NCI-H1694 (cell line): ENCODE measurements at regions not wholly inside any gene's neighbourhood (a gene's known extent, or its start where the extent isn't known, plus 50 kb on each side); places are given as distances from the start of the nearest gene placed in this dataset.

ENCODE experiments used
- DNase-seq: peaks from one replicate; lab custom pipeline; 2025; lab: John Stamatoyannopoulos, UW

DNA sequence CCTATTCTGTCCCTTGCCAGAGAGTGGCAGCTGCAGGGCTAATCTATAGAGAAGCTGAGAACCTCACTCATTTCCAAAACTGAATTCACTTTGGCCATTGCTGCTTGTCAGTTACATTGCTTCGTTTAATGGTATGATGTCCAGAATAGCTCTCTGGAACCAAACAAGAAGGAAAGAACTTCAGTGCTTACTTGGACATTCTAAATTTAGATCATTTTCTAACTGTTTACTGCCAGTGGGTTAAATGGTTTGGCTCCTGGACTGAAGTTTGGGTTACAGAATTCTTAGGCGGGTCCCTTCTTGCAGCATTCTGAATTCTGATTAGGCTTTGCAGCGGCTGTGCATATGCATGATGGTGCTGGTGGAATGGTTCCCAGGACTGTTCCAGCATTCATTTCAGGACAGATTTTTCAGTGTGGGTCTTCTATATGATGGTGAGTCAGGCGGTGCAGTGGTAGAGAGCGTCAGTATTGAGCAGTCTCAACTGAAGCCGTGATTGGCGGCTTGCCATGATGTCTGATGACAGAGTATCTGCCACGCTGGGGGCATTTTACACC is 148.7 kb downstream of the DYRK2 start:
- no peak for DNase-seq

- no peak for DNase-seq
Measured at GRCh38 chr12:67797753-67798152, 149.2 kb downstream of the DYRK2 start.

- DNase-seq, result no peak
Measured at GRCh38 chr12:67798768-67799167, 150.2 kb downstream of the DYRK2 start.

DNA sequence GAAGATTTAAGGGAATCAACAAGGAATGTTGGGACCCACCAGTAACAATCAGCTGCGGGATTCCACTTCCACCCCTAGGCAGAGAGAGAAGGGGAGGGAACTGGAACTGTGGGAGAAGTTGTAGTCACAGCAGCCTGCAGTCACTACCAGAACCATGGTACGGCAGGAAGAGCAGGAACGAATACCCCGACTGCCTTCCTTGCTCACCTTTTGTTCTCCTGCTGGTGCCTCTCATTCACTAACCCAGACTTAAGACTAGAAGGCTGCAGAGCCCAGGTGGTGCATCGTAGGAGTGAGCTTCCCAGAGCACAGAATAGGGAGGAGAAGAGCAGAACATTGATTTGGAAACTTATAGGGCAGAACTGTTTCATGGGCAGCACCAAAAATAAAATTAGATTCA is 154.2 kb downstream of the DYRK2 start:
- no peak for DNase-seq

DNA sequence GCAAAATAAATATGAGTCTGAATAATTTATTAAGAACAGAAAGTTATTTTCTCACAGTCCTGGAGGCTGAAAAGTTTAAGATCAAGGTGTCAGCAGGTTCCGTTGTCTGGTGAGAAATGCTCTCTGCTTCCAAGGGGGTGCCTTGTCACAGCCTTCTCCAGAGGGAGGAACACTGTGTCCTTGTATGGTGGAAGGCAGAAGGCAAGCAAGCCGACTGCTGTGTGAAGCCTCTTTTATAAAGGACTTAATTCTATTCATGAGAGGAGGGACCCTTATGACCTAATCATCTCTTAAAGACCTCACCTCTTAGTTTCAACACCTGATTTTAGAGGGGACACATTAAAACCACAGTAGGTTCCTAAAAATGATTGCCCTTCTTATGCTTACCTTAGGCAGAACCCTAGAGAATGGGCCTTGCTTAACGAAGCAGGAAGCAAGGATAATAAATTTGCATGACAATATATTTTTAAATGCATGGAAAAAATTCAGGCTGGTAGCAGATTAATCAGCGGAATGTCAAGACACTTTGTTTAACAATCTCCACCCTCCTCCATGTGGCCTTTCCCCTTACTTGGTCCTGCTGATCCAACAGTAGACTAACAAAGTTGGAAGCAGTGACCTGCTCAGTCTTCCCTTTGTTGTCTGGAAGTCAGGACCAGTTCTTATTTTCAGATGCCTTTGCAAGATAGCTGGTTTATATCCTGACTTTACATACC is 154.9 kb downstream of the DYRK2 start:
- DNase-seq, result no peak

- no peak for DNase-seq
Measured at GRCh38 chr12:67804168-67804567, 155.6 kb downstream of the DYRK2 start.

GRCh38 chr12:67807814-67808213 is 159.3 kb downstream of the DYRK2 start:
- no peak for DNase-seq

DNA sequence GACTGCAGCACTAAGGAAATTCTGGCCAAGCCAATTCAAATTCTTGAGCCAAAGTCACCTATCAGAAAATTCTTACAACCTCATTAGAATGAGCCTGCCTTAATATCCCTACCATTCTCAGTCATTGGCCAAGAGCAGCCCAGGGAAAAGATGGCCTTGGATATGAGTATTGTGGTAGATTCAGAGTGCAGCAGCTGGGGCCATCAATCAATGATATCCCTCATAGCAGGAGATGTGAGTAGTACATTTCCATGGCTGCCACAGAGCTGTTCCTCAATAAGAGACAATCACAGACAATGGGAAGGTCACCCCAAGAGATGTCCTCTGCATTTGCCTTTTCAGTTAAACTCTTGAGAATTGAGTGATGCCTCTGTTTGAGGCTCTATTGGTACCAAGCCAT is 161.6 kb downstream of the DYRK2 start:
- DNase-seq, result no peak

- DNase-seq, result no peak
Measured at GRCh38 chr12:67811437-67812361, 163.2 kb downstream of the DYRK2 start.

DNA sequence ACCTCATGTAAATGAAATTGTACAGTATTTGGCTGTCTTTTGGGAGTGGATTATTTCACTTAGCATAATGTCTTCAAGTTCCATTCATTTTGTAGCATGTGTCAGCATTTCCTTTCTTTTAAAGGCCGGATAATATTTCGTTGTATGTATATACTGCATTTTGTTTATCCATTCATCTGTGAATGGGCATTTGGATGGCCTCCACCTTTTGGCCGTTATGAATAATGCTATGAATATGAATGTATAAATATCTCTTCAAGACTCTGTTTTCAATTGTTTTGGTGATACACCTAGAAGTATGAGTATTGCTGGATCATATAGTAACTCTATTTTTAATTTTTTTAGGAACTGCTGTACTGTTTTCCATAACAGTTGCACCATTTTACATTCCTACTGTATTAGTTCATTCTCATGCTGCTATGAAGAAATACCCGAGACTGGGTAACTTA is 164.9 kb downstream of the DYRK2 start:
- DNase-seq, result no peak

GRCh38 chr12:67816269-67816668 is 167.7 kb downstream of the DYRK2 start:
- DNase-seq, result no peak

- DNase-seq, result no peak
Measured at GRCh38 chr12:67818459-67818903, 169.9 kb downstream of the DYRK2 start.

- no peak for DNase-seq
Measured at GRCh38 chr12:67819902-67820301, 169.3 kb upstream of the IFNG-AS1 start.

DNA sequence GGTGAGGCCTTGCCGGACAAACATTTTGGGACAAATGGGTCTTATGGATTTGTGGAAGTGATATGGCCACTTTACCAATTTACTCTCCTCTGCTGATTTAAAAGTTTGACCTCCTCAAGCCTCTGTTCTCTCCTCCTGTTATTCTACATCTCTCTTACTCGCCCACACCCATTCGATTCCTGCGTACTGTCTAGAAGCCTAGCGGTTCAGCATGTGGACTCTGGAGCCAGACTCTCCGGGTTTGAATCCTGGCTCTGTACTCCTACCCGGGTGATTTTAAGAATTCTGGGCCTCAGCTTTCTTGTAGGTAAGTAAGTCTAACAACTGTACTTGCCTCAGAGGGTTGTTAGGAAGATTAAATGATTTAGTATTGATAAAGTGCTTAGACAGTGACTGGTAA is 168.6 kb upstream of the IFNG-AS1 start:
- DNase-seq, result no peak

DNA sequence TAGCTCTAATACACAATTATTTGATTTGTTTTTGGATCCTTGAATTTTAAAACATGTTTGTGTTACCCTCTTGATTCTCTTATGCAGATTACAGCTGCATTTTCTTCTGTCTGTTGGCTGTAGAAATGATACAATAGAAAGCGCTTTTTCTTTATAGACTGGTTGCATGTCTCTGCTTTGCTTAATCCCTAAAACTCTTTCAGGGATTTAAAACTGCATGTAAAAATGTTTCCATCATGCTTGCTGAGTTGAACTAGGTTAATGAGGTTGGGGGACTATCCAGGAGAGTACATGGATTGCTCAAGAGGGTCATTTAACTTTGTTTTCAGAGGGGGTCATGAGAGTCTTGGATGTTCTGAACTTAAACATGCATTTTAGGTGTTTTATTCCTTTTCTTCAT is 166.4 kb upstream of the IFNG-AS1 start:
- DNase-seq, result no peak

DNA sequence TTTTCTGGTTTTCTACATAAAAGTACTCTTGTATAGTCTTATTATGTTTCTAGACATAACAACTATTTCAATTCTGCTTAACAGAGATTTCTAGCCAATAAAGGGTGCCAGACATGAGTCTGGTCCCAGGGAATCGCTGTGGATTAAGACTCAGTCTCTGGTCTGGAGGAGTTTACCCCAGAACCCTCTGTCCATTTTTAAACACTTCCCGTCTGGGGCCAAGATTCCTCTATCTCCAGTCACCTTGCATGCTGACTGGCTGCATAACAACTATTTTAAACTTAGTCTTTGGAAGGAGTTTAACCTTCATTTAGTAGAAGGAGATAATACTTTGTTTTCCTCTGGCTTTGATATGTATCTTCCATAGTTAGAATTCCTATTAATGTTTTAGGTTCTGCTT is 163.1 kb upstream of the IFNG-AS1 start:
- no peak for DNase-seq

DNA sequence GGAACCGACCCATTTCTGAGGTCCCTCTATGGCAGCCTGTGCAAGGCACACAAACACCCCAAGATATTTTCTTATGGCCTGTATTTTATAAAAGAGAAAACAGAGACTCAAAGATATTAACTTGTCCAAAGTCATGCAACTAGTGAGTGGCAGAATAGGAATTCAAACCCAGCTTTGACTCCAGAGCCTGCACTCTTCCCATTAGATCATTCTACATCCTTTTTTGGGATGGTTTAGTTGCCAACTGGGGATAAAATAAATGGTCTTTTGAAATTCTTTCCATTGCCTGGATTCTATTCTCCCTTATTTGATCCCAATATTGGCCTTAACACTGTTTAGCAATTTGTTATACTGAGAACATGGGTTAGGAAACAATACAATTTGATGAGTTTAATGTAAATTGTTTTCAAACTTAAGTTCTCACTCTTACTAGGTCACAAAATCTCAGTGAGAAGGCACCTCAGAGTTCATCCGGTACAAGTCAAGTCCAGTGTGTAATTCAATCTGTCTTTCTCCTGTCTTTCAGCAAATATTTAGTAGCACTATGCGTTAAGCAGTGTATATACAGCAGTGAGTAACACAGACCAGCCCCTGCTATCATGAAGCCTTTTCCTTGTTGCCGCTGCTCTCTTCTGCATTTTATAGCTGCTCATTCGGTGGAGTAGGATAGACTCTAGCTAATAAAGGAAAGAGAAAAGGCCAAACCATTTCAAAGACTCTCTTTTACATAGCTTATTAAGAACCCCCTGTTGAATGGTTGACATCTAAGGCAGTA is 162.1 kb upstream of the IFNG-AS1 start:
- no peak for DNase-seq

GRCh38 chr12:67827820-67828383 is 161.3 kb upstream of the IFNG-AS1 start:
- DNase-seq, result no peak

GRCh38 chr12:67829896-67830295 is 159.4 kb upstream of the IFNG-AS1 start:
- no peak for DNase-seq

GRCh38 chr12:67832155-67832554 is 157.1 kb upstream of the IFNG-AS1 start:
- DNase-seq, result no peak

DNA sequence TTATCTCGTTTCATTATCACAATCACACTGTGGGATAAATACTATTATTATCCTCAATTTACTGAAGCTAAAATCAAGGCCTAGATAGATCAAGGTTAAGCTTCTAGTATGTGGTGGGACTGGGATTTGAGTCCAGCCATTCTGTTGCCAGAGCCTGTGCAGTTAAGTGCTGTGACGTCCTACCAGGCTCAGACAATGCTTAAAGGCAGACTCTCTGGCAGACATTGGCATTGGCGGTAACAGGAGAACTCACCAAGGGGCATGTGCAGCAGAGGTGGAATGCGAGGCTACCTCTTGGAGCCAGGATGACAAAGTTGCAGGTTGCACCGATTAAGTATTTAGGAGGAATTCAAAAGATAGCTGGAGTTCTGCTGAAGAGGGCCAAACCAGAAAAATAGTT is 155.6 kb upstream of the IFNG-AS1 start:
- no peak for DNase-seq

GRCh38 chr12:67837876-67838275 is 151.4 kb upstream of the IFNG-AS1 start:
- DNase-seq, result no peak
